ENCODE measurements at regions not wholly inside any gene's neighbourhood (a gene's known extent, or its start where the extent isn't known, plus 50 kb on each side); places are given as distances from the start of the nearest gene placed in this dataset.

DNA sequence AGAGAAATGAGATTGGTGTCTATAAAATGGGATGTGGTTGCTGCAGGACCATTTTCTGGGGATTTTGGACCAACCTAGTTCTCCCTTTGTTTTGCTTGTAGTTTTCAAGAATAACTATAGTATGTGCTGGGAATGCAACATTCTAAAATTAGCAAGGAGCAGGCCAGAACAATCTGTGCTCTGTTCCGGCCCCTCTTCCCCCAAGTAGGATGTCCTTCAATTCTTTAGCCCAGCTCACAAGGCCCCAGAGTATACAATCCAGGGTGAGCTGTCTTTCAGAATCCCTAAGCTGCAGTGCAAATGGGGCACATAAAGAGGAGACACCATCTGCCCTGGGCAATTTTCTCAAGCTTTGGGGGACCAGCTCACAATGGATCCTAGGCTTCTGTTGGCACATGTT, 809.1 kb downstream of the TNS3 start:
- TF ChIP-seq LEF1 (IDR thresholded peaks at IDR 0.05; ENCODE audit: borderline replicate concordance), result no peak
- TF ChIP-seq SUZ12 (IDR thresholded peaks at IDR 0.05), result no peak
- TF ChIP-seq ELF4 (IDR thresholded peaks at IDR 0.05), result no peak
- no peak for TF ChIP-seq BHLHE40 (IDR thresholded peaks at IDR 0.05; ENCODE audit: borderline replicate concordance)
- no peak for TF ChIP-seq ZNF384 (IDR thresholded peaks at IDR 0.05)
- no peak for TF ChIP-seq TARDBP (IDR thresholded peaks at IDR 0.05)
- no peak for TF ChIP-seq ARNT (IDR thresholded peaks at IDR 0.05)
- TF ChIP-seq FOXK2 (IDR thresholded peaks at IDR 0.05), result no peak
- TF ChIP-seq HDGF (IDR thresholded peaks at IDR 0.05; ENCODE audit: borderline replicate concordance), result no peak

Measured in HEK293T (cell line).